GM18508 (cell line): ENCODE measurements at regions not wholly inside any gene's neighbourhood (a gene's known extent, or its start where the extent isn't known, plus 50 kb on each side); places are given as distances from the start of the nearest gene placed in this dataset.

Experiments used
- ATAC-seq: cut with Tn5 transposase; IDR thresholded peaks from one replicate; pipeline ENCODE4 v1.9.1; 2021; ENCODE audit warnings: moderate number of reproducible peaks; ENCODE audit not compliant: insufficient read depth, unreplicated experiment

- ATAC-seq: no peak
These were observed 324.0 kb upstream of the SPRY2 start for GRCh38 chr13:80664950-80665349.

GRCh38 chr13:80663788-80664187, 322.9 kb upstream of the SPRY2 start:
- no peak for ATAC-seq

GRCh38 chr13:80658705-80659104, 317.8 kb upstream of the SPRY2 start:
- no peak for ATAC-seq

- ATAC-seq: no peak
These were observed 315.6 kb upstream of the SPRY2 start for GRCh38 chr13:80656512-80656904.

- no peak for ATAC-seq
These were observed 315.0 kb upstream of the SPRY2 start for GRCh38 chr13:80655778-80656511.

GRCh38 chr13:80654638-80655249, 313.8 kb upstream of the SPRY2 start:
- no peak for ATAC-seq

- no peak for ATAC-seq
These were observed 308.3 kb upstream of the SPRY2 start for GRCh38 chr13:80649274-80649673.

GRCh38 chr13:80642641-80643040, 301.7 kb upstream of the SPRY2 start:
- ATAC-seq: no peak

GRCh38 chr13:80633251-80633650, 292.3 kb upstream of the SPRY2 start:
- ATAC-seq: no peak

- ATAC-seq: no peak
These were observed 289.8 kb upstream of the SPRY2 start for GRCh38 chr13:80630685-80631121.

GRCh38 chr13:80618781-80619180, 277.9 kb upstream of the SPRY2 start:
- no peak for ATAC-seq

- ATAC-seq: no peak
These were observed 271.9 kb upstream of the SPRY2 start for GRCh38 chr13:80612804-80613203.

- no peak for ATAC-seq
These were observed 270.4 kb upstream of the SPRY2 start for GRCh38 chr13:80611310-80611709.

- ATAC-seq: no peak
These were observed 264.8 kb upstream of the SPRY2 start for GRCh38 chr13:80605716-80606115.

- ATAC-seq: no peak
These were observed 264.1 kb upstream of the SPRY2 start for GRCh38 chr13:80605011-80605410.

- ATAC-seq: no peak
These were observed 263.2 kb upstream of the SPRY2 start for GRCh38 chr13:80604098-80604497.

- no peak for ATAC-seq
These were observed 262.4 kb upstream of the SPRY2 start for GRCh38 chr13:80603351-80603750.

- no peak for ATAC-seq
These were observed 258.8 kb upstream of the SPRY2 start for GRCh38 chr13:80599765-80600164.

- ATAC-seq: no peak
These were observed 257.3 kb upstream of the SPRY2 start for GRCh38 chr13:80598189-80598588.

GRCh38 chr13:80591976-80592740, 251.2 kb upstream of the SPRY2 start:
- no peak for ATAC-seq

GRCh38 chr13:80590551-80590950, 249.6 kb upstream of the SPRY2 start:
- no peak for ATAC-seq
